HFFc6 (cell line): ENCODE measurements at regions not wholly inside any gene's neighbourhood (a gene's known extent, or its start where the extent isn't known, plus 50 kb on each side); places are given as distances from the start of the nearest gene placed in this dataset.
"Not testable (repeated sequence)": the region's sequence is repeated elsewhere in the genome, so short reads cannot be mapped to it uniquely, and the experiment has no call there.

Experiments
- DNase-seq: peaks from one replicate; pipeline ENCODE4 v3.0.0-alpha.2; 2018
- H3K27ac Mint-ChIP-seq: 2 replicates; pipeline ENCODE4 v1.8.0; 2020; ENCODE audit warnings: mild to moderate bottlenecking, mixed read lengths
- H3K27me3 Mint-ChIP-seq: 2 replicates; pipeline ENCODE4 v1.8.0; 2021; ENCODE audit warnings: mild to moderate bottlenecking, moderate library complexity, mixed read lengths; ENCODE audit not compliant: insufficient read depth
- H3K36me3 Mint-ChIP-seq: 2 replicates; pipeline ENCODE4 v1.8.0; 2021; ENCODE audit warnings: low read depth, mixed read lengths
- H3K4me1 Mint-ChIP-seq: 2 replicates; pipeline ENCODE4 v1.8.0; 2020; ENCODE audit warnings: low read depth, mixed read lengths
- H3K4me3 Mint-ChIP-seq: 2 replicates; pipeline ENCODE4 v1.8.0; 2020; ENCODE audit warnings: mild to moderate bottlenecking, moderate library complexity, mixed read lengths
- H3K9me3 Mint-ChIP-seq: 2 replicates; pipeline ENCODE4 v1.8.0; 2020; ENCODE audit warnings: mild to moderate bottlenecking, mixed read lengths
- CTCF ChIP-seq: fragments of 200-600 bp; sonication (generic); IDR thresholded peaks from 2 replicates; pipeline ENCODE4 v1.5.0; 2021; ENCODE audit warnings: antibody characterized with exemption, mild to moderate bottlenecking

DNA sequence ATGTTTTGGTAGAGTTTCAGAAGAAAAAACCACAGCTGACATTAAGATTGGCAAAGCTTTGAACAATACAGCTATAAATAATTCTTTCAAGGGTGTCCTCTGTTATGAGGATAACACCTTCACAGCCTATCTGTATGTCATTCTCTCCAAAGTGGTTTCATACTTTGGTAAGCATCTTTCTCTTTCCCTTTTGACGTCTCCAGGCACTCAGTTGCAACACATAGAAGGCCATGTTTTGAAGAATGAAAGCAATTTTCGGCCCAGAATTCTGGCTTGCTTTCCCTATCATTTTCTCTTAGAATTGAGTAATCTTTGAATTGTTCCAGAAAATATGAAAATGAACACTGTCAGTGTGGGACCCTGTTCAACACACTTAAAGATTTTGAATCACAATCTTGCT lies 200.0 kb upstream of the CBLB start:
- DNase-seq, result no peak
- no peaks in the 10 kb centered on the region for H3K27me3 Mint-ChIP-seq
- TF ChIP-seq CTCF, result no peak

GRCh38 chr3:106070187-106070586 lies 201.4 kb upstream of the CBLB start:
- Mint-ChIP-seq H3K4me3 (no peak overlapping the region), H3K27me3 (no peaks in the 10 kb centered on the region), H3K9me3 (no peaks in the 10 kb centered on the region), H3K27ac (no peak overlapping the region), H3K36me3 (no peaks in the 10 kb centered on the region), H3K4me1 (no peaks in the 10 kb centered on the region; the same call in 1 of the 2 replicates)
- TF ChIP-seq CTCF, result no peak
- DNase-seq, result no peak

More for the DNA sequence above, 200.0 kb upstream of the CBLB start:
- Mint-ChIP-seq H3K4me1 (no peaks in the 10 kb centered on the region; the same call in 1 of the 2 replicates), H3K27ac (no peak overlapping the region), H3K36me3 (peaks cover 10% of the 10 kb centered on the region), H3K9me3 (peaks cover 11% of the 10 kb centered on the region), H3K4me3 (no peak overlapping the region)

GRCh38 chr3:106071306-106071705 lies 202.5 kb upstream of the CBLB start:
- H3K9me3 Mint-ChIP-seq, result peaks cover 4% of the 10 kb centered on the region; the same call in 1 of the 2 replicates
- no peak overlapping the region for H3K4me3 Mint-ChIP-seq
- H3K27ac Mint-ChIP-seq, result no peak overlapping the region
- no peak for DNase-seq
- H3K4me1 Mint-ChIP-seq, result no peaks in the 10 kb centered on the region; the same call in 1 of the 2 replicates
- TF ChIP-seq CTCF, result no peak
- H3K27me3 Mint-ChIP-seq, result no peaks in the 10 kb centered on the region
- H3K36me3 Mint-ChIP-seq, result no peaks in the 10 kb centered on the region

DNA sequence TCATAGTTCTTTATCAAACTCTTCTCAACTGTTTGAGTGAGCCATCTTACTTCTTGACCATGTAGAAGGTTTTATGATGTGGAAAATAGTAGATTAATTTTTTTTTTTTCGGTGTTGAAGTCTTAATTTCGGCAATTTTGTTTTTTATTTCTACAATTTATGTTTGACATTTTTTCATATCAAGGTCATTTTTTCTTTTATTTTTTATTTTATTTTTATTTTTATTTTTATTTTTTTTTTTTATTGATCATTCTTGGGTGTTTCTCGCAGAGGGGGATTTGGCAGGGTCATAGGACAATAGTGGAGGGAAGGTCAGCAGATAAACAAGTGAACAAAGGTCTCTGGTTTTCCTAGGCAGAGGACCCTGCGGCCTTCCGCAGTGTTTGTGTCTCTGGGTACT lies 203.8 kb upstream of the CBLB start:
- H3K4me3 Mint-ChIP-seq, DNase-seq: not testable (repeated sequence)

GRCh38 chr3:106073806-106074205 lies 205.0 kb upstream of the CBLB start:
- H3K4me1 Mint-ChIP-seq, H3K9me3 Mint-ChIP-seq, H3K36me3 Mint-ChIP-seq, H3K27me3 Mint-ChIP-seq, H3K4me3 Mint-ChIP-seq, DNase-seq, H3K27ac Mint-ChIP-seq: not testable (repeated sequence)

More for the DNA sequence above, 203.8 kb upstream of the CBLB start:
- not testable (repeated sequence) for H3K36me3 Mint-ChIP-seq, H3K27me3 Mint-ChIP-seq, H3K9me3 Mint-ChIP-seq, H3K27ac Mint-ChIP-seq, H3K4me1 Mint-ChIP-seq

DNA sequence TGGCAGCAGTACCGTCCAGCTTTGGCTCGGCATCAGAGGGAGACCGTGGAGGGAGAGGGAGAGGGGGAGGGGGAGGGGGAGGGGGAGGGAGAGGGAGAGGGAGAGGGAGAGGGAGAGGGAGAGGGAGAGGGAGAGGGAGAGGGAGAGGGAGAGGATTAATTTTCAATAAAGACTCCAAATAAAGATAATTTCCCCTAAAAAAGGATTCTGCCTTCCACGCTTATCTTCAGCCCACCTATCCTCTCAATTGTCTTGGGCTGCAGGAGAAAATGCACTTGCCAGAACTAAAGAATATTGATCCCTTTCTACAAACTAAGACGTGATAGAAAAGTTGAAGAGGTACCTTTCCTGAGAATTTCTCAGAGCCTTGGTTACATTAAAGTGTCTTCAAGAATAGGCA lies 206.9 kb upstream of the CBLB start:
- not testable (repeated sequence) for H3K4me3 Mint-ChIP-seq, H3K4me1 Mint-ChIP-seq, H3K27me3 Mint-ChIP-seq, H3K9me3 Mint-ChIP-seq, H3K36me3 Mint-ChIP-seq, DNase-seq, H3K27ac Mint-ChIP-seq

DNA sequence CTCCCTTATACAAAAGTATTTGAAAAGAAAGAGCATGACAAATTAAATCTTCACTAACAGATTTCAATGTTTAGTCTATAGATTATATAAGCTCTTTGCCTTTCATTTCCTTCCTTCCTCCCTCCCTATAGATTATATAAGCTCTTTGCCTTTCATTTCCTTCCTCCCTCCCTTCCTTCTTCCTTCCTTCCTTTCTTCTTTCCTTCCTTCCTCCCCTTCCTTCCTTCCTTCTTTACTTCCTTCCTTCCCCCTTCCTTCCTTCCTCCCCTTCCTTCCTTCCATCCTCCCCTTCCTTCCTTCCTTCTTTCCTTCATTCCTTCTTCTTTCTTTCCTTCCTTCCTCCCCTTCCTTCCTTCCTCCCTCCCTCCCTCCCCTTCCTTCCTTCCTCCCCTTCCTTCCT lies 209.8 kb upstream of the CBLB start:
- no peak for TF ChIP-seq CTCF

More for the DNA sequence above, 209.8 kb upstream of the CBLB start:
- no peak overlapping the region for H3K4me3 Mint-ChIP-seq
- DNase-seq, result no peak
- H3K27ac Mint-ChIP-seq, result no peak overlapping the region
- H3K36me3 Mint-ChIP-seq, result peaks cover 4% of the 10 kb centered on the region; the same call in 1 of the 2 replicates
- peaks cover 4% of the 10 kb centered on the region; the same call in 1 of the 2 replicates for H3K9me3 Mint-ChIP-seq
- no peaks in the 10 kb centered on the region for H3K27me3 Mint-ChIP-seq
- H3K4me1 Mint-ChIP-seq, result peaks cover 24% of the 10 kb centered on the region
